OCI-LY7 (cell line): ENCODE measurements at regions not wholly inside any gene's neighbourhood (a gene's known extent, or its start where the extent isn't known, plus 50 kb on each side); places are given as distances from the start of the nearest gene placed in this dataset.
"Not testable (repeated sequence)": the region's sequence is repeated elsewhere in the genome, so short reads cannot be mapped to it uniquely, and the experiment has no call there.

Experiments used
- BruUV-seq: library from RNA; stranded (reverse); fragments of 400-500 nt; replicated peaks from 2 replicates; lab custom pipeline; 2021; lab: Mats Ljungman, UMichigan
- CTCF ChIA-PET: fragments of 300-600 bp; sonication (Branson Sonifier 250); formaldehyde crosslinking; loops from one replicate; lab custom pipeline; 2022; ENCODE audit warnings: antibody characterized with exemption; ENCODE audit not compliant: unreplicated experiment; lab: Charles Lee
- POLR2A ChIA-PET: fragments of 300-600 bp; sonication (Branson Sonifier 250); formaldehyde crosslinking; loops from one replicate; lab custom pipeline; 2022; ENCODE audit warnings: antibody characterized with exemption; lab: Charles Lee
- DNase-seq: peaks from one replicate; pipeline ENCODE4 v3.0.0-alpha.2; 2015; ENCODE audit warnings: low spot score
- H2AFZ ChIP-seq: fragments of 200-600 bp; sonication (generic), shearing (Covaris generic); 2 replicates; pipeline ENCODE4 v1.6.1; 2014; ENCODE audit warnings: mild to moderate bottlenecking, antibody characterized with exemption, low read length, moderate library complexity
- H3K27ac ChIP-seq: fragments of 200-600 bp; sonication (generic); 2 replicates; pipeline ENCODE4 v1.5.1; 2014; ENCODE audit warnings: mixed run types, low read depth, mild to moderate bottlenecking, moderate library complexity, low read length, inconsistent platforms; ENCODE audit not compliant: poor library complexity, severe bottlenecking
- H3K36me3 ChIP-seq: fragments of 200-600 bp; sonication (generic); 2 replicates; pipeline ENCODE4 v1.6.1; 2014; ENCODE audit warnings: mild to moderate bottlenecking, antibody characterized with exemption, low read length, moderate library complexity, mixed read lengths; ENCODE audit not compliant: insufficient read depth
- H3K4me1 ChIP-seq: fragments of 200-600 bp; sonication (generic); 2 replicates; pipeline ENCODE4 v1.5.1; 2014; ENCODE audit warnings: mild to moderate bottlenecking, low read length; ENCODE audit not compliant: insufficient read depth, poor library complexity, severe bottlenecking
- H3K4me2 ChIP-seq: fragments of 200-600 bp; sonication (generic); 2 replicates; pipeline ENCODE4 v1.6.1; 2014; ENCODE audit warnings: mild to moderate bottlenecking, low read length
- H3K4me3 ChIP-seq: fragments of 200-600 bp; sonication (generic); 2 replicates; pipeline ENCODE4 v1.5.1; 2014; ENCODE audit warnings: mild to moderate bottlenecking, low read depth, low read length; ENCODE audit not compliant: poor library complexity, severe bottlenecking
- H3K79me2 ChIP-seq: fragments of 200-600 bp; sonication (generic); 2 replicates; pipeline ENCODE4 v1.6.1; 2016; ENCODE audit warnings: low read depth, mild to moderate bottlenecking, low read length, moderate library complexity, mixed read lengths; ENCODE audit not compliant: insufficient read depth
- H3K9me2 ChIP-seq: fragments of 200-600 bp; sonication (generic); 2 replicates; pipeline ENCODE4 v1.6.1; 2016; ENCODE audit warnings: mild to moderate bottlenecking, low read length, mixed read lengths; ENCODE audit not compliant: insufficient read depth
- H3K9me3 ChIP-seq: fragments of 200-600 bp; sonication (generic); 2 replicates; pipeline ENCODE4 v1.6.1; 2014; ENCODE audit warnings: mild to moderate bottlenecking, mixed run types, low read length, mixed read lengths
- H4K20me1 ChIP-seq: fragments of 200-600 bp; sonication (generic); 2 replicates; pipeline ENCODE4 v1.6.1; 2014; ENCODE audit warnings: mild to moderate bottlenecking, antibody characterized with exemption, low read length, moderate library complexity, mixed read lengths; ENCODE audit not compliant: insufficient read depth
- CTCF ChIP-seq: fragments of 200-600 bp; sonication (generic); conservative IDR thresholded peaks from 2 replicates; pipeline ENCODE4 v1.5.1; 2014; ENCODE audit warnings: mild to moderate bottlenecking, antibody characterized with exemption, low read length, moderate library complexity, mixed read lengths
- EZH2phosphoT487 ChIP-seq: fragments of 200-600 bp; sonication (generic); IDR thresholded peaks from 2 replicates; pipeline ENCODE4 v1.6.1; 2018; ENCODE audit warnings: low read depth, borderline replicate concordance, mild to moderate bottlenecking, mixed run types, antibody characterized with exemption, low read length, moderate library complexity, mixed read lengths
- intact Hi-C: fragments of 100-400 bp; cut with micrococcal nuclease; formaldehyde crosslinking; loops from one replicate; pipeline ENCODE4 v1.10.0; 2022; ENCODE audit not compliant: unreplicated experiment

- TF ChIP-seq EZH2phosphoT487 (no peak), CTCF (no peak)
- no peaks in the 10 kb centered on the region for H3K36me3 ChIP-seq
- no peaks in the 10 kb centered on the region for H3K9me3 ChIP-seq
- H3K9me2 ChIP-seq: no peaks in the 10 kb centered on the region
- no peak overlapping the region for H2AFZ ChIP-seq
- H3K4me1 ChIP-seq: no peaks in the 10 kb centered on the region
- intact Hi-C loops: no loop called here
- no peak overlapping the region for H3K4me2 ChIP-seq
- no TSS peak for BruUV-seq
- H3K79me2 ChIP-seq: no peaks in the 10 kb centered on the region
- no peaks in the 10 kb centered on the region for H4K20me1 ChIP-seq
- H3K4me3 ChIP-seq: no peak overlapping the region
- H3K27ac ChIP-seq: no peak overlapping the region
- DNase-seq: no peak
- ChIA-PET POLR2A (no interaction called here), CTCF (no interaction called here)
These were observed 206.0 kb downstream of the HHIP start for GRCh38 chr4:144851948-144852347.

GRCh38 chr4:144861471-144861870, 215.5 kb downstream of the HHIP start:
- Histone ChIP-seq H4K20me1 (no peaks in the 10 kb centered on the region), H3K9me2 (no peaks in the 10 kb centered on the region), H3K4me1 (no peaks in the 10 kb centered on the region), H3K36me3 (no peaks in the 10 kb centered on the region), H3K27ac (no peak overlapping the region), H3K4me2 (no peak overlapping the region), H3K79me2 (no peaks in the 10 kb centered on the region), H3K9me3 (no peaks in the 10 kb centered on the region), H2AFZ (no peak overlapping the region), H3K4me3 (no peak overlapping the region)
- TF ChIP-seq EZH2phosphoT487 (no peak), CTCF (no peak)
- intact Hi-C loops: no loop called here
- CTCF ChIA-PET: no interaction called here
- POLR2A ChIA-PET: interaction anchor here (1.1 kb wide), 1 partner anchor 113 kb away, joined by 3 read pairs; no protein-coding TSS in a partner anchor
- no TSS peak for BruUV-seq
- no peak for DNase-seq

GRCh38 chr4:144862210-144862609, 216.3 kb downstream of the HHIP start:
- H3K4me3 ChIP-seq: no peak overlapping the region
- H3K27ac ChIP-seq: no peak overlapping the region
- no peaks in the 10 kb centered on the region for H3K4me1 ChIP-seq
- BruUV-seq: no TSS peak
- no peak overlapping the region for H3K4me2 ChIP-seq
- no peak for DNase-seq
- no peaks in the 10 kb centered on the region for H3K9me3 ChIP-seq
- no peaks in the 10 kb centered on the region for H3K79me2 ChIP-seq
- H3K36me3 ChIP-seq: no peaks in the 10 kb centered on the region
- H4K20me1 ChIP-seq: no peaks in the 10 kb centered on the region
- CTCF ChIA-PET: no interaction called here
- no peak overlapping the region for H2AFZ ChIP-seq
- no peaks in the 10 kb centered on the region for H3K9me2 ChIP-seq
- POLR2A ChIA-PET: interaction anchor here (1.1 kb wide), 1 partner anchor 114 kb away, joined by 3 read pairs; no protein-coding TSS in a partner anchor
- intact Hi-C loops: no loop called here
- TF ChIP-seq EZH2phosphoT487 (no peak), CTCF (no peak)

- BruUV-seq, H2AFZ ChIP-seq, intact Hi-C loops, CTCF ChIA-PET, H3K27ac ChIP-seq, H3K9me3 ChIP-seq, DNase-seq, H3K79me2 ChIP-seq, H3K9me2 ChIP-seq, H3K4me2 ChIP-seq, H3K4me3 ChIP-seq, H4K20me1 ChIP-seq, H3K4me1 ChIP-seq, H3K36me3 ChIP-seq, POLR2A ChIA-PET: not testable (repeated sequence)
These were observed 218.9 kb downstream of the HHIP start for GRCh38 chr4:144864891-144865290.
